ENCODE measurements at regions not wholly inside any gene's neighbourhood (a gene's known extent, or its start where the extent isn't known, plus 50 kb on each side); places are given as distances from the start of the nearest gene placed in this dataset.

GRCh38 chr12:88339254-88339949 lies 197.3 kb downstream of the TMTC3 start:
- 86 to 88% methylated on average over 1 of the region's 1 CpG for WGBS, 2 donors
- Histone ChIP-seq H3K4me3 (no peak overlapping the region), H3K9me3 (no peaks in the 10 kb centered on the region), H3K36me3 (no peaks in the 10 kb centered on the region), H3K27me3 (no peaks in the 10 kb centered on the region), H3K27ac (no peak overlapping the region), H3K4me1 (no peaks in the 10 kb centered on the region)
- no peak for ATAC-seq (ENCODE audit: low FRiP score in 2 of 2)
- TF ChIP-seq EP300 (IDR thresholded peaks at IDR 0.05) (no peak), POLR2AphosphoS5 (IDR thresholded peaks at IDR 0.05) (no peak), CTCF (IDR thresholded peaks at IDR 0.05) (no peak), POLR2A (IDR thresholded peaks at IDR 0.05) (no peak)
- DNase-seq = no peak

DNA sequence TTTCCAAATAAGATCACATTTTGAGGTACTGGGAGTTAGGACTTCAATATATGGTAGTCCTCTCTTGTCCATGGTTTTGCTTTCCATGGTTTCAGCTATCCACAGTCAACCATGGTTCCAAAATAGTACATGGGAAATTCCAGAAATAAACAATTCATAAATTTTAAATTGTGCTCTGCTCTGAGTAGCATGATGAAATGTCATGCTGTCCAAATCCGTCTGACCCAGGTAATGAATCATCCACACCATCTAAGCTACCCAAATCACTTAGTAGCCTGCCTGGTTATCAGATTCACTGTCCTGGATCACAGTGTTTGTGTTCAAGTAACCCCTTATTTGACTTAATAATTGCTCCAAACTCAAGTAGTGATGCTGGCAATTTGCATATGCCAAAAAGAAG lies 197.9 kb downstream of the TMTC3 start:
- Histone ChIP-seq H3K27me3 (no peaks in the 10 kb centered on the region), H3K27ac (no peak overlapping the region), H3K36me3 (no peaks in the 10 kb centered on the region), H3K4me3 (no peak overlapping the region), H3K9me3 (no peaks in the 10 kb centered on the region), H3K4me1 (no peaks in the 10 kb centered on the region)
- 55 to 63% methylated on average over 1 of the region's 1 CpG for WGBS, 2 donors
- TF ChIP-seq POLR2AphosphoS5 (IDR thresholded peaks at IDR 0.05) = no peak
- no peak for TF ChIP-seq POLR2A (IDR thresholded peaks at IDR 0.05)
- no peak for TF ChIP-seq CTCF (IDR thresholded peaks at IDR 0.05)
- no peak for TF ChIP-seq EP300 (IDR thresholded peaks at IDR 0.05)
- DNase-seq (no peak), ATAC-seq (ENCODE audit: low FRiP score in 2 of 2) (no peak)

DNA sequence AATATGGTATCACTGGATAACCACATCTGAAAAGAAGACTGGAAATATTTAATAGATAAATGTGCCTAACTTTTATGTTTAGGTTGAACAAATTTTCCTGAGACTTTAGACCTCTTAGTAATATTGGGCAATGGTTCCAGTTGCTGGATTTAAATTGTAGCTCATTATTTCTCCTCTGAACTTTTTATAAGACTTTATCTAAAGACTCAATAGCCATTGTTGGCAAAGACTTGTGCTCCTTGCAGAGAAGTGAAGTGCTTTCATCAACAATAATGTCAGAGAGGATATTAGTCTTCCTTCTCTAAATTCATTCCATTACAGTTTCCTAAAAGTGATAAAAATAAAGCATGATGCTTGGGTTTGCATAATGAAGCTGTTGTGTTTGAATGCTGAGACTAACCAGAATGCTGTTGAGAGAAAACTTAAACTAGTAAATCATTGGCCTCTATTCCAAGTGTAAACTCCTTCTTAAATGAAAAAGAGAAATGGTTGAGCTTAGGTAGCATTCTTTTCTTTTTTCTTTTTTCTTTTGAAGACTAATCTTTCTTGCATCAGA lies 200.2 kb downstream of the TMTC3 start:
- Histone ChIP-seq H3K27me3 (no peaks in the 10 kb centered on the region), H3K27ac (no peak overlapping the region), H3K4me1 (no peaks in the 10 kb centered on the region), H3K36me3 (no peaks in the 10 kb centered on the region), H3K9me3 (no peaks in the 10 kb centered on the region), H3K4me3 (no peak overlapping the region)
- DNase-seq (no peak), ATAC-seq (ENCODE audit: low FRiP score in 2 of 2) (no peak)
- no peak for TF ChIP-seq POLR2A (IDR thresholded peaks at IDR 0.05)
- TF ChIP-seq CTCF (IDR thresholded peaks at IDR 0.05) = no peak
- TF ChIP-seq EP300 (IDR thresholded peaks at IDR 0.05) = no peak
- no peak for TF ChIP-seq POLR2AphosphoS5 (IDR thresholded peaks at IDR 0.05)

GRCh38 chr12:88351146-88351545 lies 209.0 kb downstream of the TMTC3 start:
- no peak for DNase-seq
- no peak overlapping the region for H3K27ac ChIP-seq
- H3K4me3 ChIP-seq = no peak overlapping the region
- no peaks in the 10 kb centered on the region for H3K4me1 ChIP-seq
- no peaks in the 10 kb centered on the region for H3K36me3 ChIP-seq
- no peak for ATAC-seq (ENCODE audit: low FRiP score in 2 of 2)
- no peak for TF ChIP-seq POLR2A (IDR thresholded peaks at IDR 0.05)
- no peak for TF ChIP-seq EP300 (IDR thresholded peaks at IDR 0.05)
- TF ChIP-seq POLR2AphosphoS5 (IDR thresholded peaks at IDR 0.05) = no peak
- TF ChIP-seq CTCF (IDR thresholded peaks at IDR 0.05) = no peak
- H3K27me3 ChIP-seq = no peaks in the 10 kb centered on the region
- no peaks in the 10 kb centered on the region for H3K9me3 ChIP-seq

- no peak for ATAC-seq (ENCODE audit: low FRiP score in 2 of 2)
- no peaks in the 10 kb centered on the region for H3K4me1 ChIP-seq
- WGBS, 2 donors = 87 to 88% methylated on average over 4 of the region's 4 CpGs
Observed at GRCh38 chr12:88354691-88355090, 212.6 kb downstream of the TMTC3 start.

More at GRCh38 chr12:88354691-88355090, 212.6 kb downstream of the TMTC3 start:
- peaks cover 0 to 6% (median 0%) of the 10 kb centered on the region in 4 donors for H3K9me3 ChIP-seq
- H3K4me3 ChIP-seq = no peak overlapping the region
- H3K36me3 ChIP-seq = no peaks in the 10 kb centered on the region
- no peak overlapping the region for H3K27ac ChIP-seq
- no peak for DNase-seq
- TF ChIP-seq POLR2AphosphoS5 (IDR thresholded peaks at IDR 0.05) (no peak), POLR2A (IDR thresholded peaks at IDR 0.05) (no peak), EP300 (IDR thresholded peaks at IDR 0.05) (no peak), CTCF (IDR thresholded peaks at IDR 0.05) (no peak)
- H3K27me3 ChIP-seq = no peaks in the 10 kb centered on the region

Measured in upper lobe of left lung (tissue), 6 donors.